GM12865 (cell line): ENCODE measurements at regions not wholly inside any gene's neighbourhood (a gene's known extent, or its start where the extent isn't known, plus 50 kb on each side); places are given as distances from the start of the nearest gene placed in this dataset.

ENCODE experiments used
- DNase-seq: peaks from one replicate; pipeline ENCODE4 v3.0.0; 2010; ENCODE audit warnings: low read depth
- H3K4me3 ChIP-seq: 2 replicates; pipeline ENCODE4 v1.5.1; 2011; ENCODE audit warnings: mild to moderate bottlenecking, low read depth, low read length, control low read depth
- TF ChIP-seq, protein P1 (sequence below): IDR thresholded peaks from 2 replicates; pipeline ENCODE4 v1.5.1; 2011; ENCODE audit warnings: low read length, control low read depth, low read depth, inconsistent platforms; ENCODE audit not compliant: insufficient read depth; ENCODE audit errors: missing control alignments

DNA sequence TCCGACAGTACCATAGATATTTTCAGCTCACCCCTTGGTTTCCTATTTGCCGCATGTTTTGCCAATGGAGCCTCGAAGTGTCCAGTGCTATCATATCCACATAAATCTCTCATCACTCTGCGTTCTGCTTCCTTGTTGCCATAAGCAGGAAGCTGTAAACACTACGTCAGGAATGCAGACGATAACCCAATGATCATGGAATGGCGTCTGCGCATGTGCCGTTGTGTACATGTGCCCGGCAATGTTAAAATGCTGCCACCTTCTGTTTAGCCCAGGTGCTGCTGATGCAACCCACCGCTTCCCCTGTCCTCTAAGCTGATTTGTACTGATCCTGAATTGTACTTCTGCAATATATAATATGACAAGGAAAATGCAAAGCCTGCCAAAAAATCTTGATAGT lies 607.5 kb downstream of the HDGFL1 start:
- DNase-seq, result peak; percentile 1
- H3K4me3 ChIP-seq, result no peak overlapping the region
- TF ChIP-seq, protein P1, sequence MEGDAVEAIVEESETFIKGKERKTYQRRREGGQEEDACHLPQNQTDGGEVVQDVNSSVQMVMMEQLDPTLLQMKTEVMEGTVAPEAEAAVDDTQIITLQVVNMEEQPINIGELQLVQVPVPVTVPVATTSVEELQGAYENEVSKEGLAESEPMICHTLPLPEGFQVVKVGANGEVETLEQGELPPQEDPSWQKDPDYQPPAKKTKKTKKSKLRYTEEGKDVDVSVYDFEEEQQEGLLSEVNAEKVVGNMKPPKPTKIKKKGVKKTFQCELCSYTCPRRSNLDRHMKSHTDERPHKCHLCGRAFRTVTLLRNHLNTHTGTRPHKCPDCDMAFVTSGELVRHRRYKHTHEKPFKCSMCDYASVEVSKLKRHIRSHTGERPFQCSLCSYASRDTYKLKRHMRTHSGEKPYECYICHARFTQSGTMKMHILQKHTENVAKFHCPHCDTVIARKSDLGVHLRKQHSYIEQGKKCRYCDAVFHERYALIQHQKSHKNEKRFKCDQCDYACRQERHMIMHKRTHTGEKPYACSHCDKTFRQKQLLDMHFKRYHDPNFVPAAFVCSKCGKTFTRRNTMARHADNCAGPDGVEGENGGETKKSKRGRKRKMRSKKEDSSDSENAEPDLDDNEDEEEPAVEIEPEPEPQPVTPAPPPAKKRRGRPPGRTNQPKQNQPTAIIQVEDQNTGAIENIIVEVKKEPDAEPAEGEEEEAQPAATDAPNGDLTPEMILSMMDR, result no peak

DNA sequence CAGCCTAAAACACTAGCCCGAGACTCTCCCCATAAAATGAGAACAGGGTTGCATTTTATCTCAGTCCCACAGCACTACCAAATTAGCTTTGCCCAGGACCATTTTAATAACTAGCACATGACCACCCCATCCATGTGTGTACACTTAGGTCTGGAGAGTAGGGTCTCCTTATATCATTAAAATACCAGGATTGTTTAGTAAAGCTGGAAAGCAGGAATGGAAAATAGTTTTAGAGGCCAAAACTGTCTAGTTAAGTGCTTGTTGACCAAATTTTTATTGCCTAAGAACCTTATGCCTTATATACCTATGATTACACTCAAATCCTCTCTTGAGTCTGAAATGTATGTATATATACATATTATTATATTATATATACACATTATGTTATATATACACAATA lies 608.4 kb downstream of the HDGFL1 start:
- no peak overlapping the region for H3K4me3 ChIP-seq
- TF ChIP-seq, protein P1, result no peak
- DNase-seq, result no peak

DNA sequence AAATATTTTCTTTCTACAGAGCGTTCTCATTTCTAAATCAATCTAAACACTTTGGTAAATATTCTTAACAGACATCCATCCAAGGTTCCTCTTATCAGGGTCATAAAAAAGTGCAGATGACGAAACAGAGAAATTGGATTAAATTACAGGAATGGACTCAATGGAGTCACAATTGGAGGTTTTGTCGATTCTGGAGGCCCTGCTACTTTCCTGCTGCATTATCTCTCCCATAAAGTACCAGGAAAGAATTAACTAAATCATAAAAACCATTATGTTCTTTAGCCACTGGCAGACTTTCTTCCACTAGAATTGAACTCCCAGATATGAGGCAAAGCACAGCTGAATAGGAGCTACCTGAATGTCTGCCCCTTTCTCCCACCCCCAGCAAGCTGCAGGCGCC lies 610.6 kb downstream of the HDGFL1 start:
- H3K4me3 ChIP-seq, result no peak overlapping the region
- TF ChIP-seq, protein P1, result no peak
- no peak for DNase-seq

DNA sequence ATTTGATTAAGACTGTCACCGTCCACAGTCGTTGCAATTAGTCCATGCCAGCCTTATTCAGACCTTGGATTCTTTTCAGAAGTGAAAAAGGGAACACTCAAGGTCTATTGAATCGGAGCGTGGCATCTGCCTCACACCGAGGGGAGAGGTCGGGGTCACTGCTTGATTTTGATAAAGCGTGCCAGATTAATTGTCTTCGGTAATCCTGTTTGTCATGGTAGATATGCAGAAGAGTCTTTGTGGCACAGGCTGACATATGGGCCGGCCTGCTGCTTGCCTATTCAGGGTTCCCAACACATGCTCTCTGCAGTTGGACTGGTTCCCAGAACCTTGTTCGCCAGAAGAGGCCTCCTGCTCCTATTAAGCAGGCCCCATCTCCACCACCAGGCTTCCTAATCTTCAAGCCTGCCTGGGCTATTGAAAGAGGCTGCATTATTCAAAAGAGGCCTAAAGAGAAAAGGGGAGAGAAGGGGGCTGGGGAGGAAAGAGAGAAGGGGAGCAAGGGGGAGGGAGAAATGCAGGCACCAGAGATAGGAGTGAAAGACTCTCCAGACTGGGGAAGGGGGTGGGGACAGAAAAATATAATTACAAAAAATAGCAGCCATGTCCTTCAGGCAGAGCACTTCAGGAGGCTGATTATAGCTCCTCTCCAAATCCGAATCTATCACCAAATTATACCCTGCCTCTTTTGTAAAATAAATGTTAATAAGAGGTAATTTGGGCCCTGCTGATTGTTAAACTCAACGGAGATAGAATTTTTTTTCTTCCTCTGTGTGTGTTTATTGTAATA lies 611.3 kb downstream of the HDGFL1 start:
- no peak for DNase-seq
- TF ChIP-seq, protein P1, result no peak
- H3K4me3 ChIP-seq, result no peak overlapping the region

DNA sequence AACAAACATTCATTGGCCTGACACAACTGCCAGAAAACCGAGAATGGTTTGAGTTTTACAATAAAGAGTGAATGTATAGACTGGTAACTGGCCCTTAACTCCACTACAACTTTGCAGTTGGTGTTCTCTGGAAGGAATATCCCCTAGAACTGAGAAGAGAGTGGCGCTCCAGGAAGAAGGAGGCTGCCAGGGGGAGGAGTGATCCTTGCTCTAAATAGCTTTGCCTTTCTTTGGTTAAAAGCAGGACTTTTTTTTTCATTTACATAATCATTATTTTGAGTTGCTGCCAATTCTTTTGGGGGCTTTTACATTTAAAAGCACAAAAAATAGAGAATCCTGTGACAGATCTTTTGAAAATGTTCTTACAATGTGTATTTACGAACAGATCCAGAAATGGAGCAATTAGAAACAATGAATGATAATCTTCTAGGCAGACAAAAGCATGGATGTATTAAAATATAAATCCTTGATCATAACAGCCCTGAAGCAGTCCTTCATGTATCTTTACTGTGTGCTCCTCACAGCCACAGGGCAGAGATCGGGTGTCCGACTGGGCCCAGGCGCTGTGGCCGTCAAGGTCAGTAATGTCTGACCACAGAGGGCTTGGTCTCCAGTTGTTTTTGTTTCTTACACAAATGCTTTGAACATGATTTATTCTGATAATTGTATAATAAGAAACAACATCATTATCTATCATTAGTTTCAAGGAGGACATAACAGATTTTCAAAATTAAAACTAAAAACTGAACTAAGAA lies 612.2 kb downstream of the HDGFL1 start:
- TF ChIP-seq, protein P1, result no peak
- no peak for DNase-seq

DNA sequence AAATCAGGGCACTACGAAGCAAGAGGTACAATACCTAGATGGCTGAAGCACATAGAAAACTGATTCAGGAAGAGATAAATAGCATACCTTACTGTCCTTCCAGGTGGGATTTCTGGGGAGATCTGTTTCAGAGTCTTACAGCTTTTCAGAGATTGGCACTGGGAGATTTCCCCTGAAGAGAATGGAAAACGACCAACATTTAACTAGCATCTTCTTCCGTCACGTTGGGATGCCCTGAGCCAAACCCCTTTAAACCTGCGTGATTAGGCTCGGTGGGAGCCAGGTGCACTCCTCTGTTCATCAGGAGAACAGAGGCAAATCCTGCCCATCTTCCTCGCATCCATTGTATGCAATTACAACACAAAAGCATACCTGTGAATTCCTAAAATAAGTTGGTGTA lies 614.5 kb downstream of the HDGFL1 start:
- no peak overlapping the region for H3K4me3 ChIP-seq
- DNase-seq, result no peak
- TF ChIP-seq, protein P1, result no peak

More for the DNA sequence above, 612.2 kb downstream of the HDGFL1 start:
- H3K4me3 ChIP-seq, result no peak overlapping the region

DNA sequence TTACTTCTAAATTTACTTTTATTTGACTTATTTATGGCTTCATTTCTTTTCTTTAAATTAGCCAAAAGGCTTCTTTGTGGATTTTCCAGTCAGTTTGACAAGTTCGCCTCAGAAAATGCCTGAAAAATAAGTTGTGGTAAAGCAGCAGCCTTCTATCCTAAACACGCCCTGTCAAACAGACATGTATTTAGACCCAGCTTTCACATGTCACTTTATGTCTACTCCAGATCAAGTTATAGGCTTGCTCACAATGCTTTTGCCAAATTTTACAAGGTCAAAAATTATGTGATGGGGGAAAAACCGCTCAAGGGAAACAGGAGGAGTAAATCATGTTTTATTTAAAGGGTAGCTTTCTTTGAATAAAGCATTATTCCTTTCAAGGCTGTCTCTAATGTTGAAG lies 615.0 kb downstream of the HDGFL1 start:
- H3K4me3 ChIP-seq, result no peak overlapping the region
- TF ChIP-seq, protein P1, result no peak
- DNase-seq, result no peak
